Brain microvascular endothelial cell (primary cell): ENCODE measurements at regions not wholly inside any gene's neighbourhood (a gene's known extent, or its start where the extent isn't known, plus 50 kb on each side); places are given as distances from the start of the nearest gene placed in this dataset.
"Not testable (repeated sequence)": the region's sequence is repeated elsewhere in the genome, so short reads cannot be mapped to it uniquely, and the experiment has no call there.

ENCODE experiments used
- DNase-seq: peaks from one replicate; pipeline ENCODE4 v3.0.0-alpha.2; 2020
- H3K27ac ChIP-seq: fragments of 250-450 bp; sonication (Bioruptor Pico); 2 replicates; pipeline ENCODE4 v1.5.1; 2020; ENCODE audit warnings: mild to moderate bottlenecking, moderate library complexity
- H3K27me3 ChIP-seq: fragments of 250-450 bp; sonication (Bioruptor Pico); replicated peaks from 2 replicates; pipeline ENCODE4 v1.5.1; 2020; ENCODE audit warnings: mild to moderate bottlenecking
- H3K36me3 ChIP-seq: fragments of 250-450 bp; sonication (Bioruptor Pico); replicated peaks from 2 replicates; pipeline ENCODE4 v1.5.1; 2020; ENCODE audit warnings: mild to moderate bottlenecking
- H3K4me3 ChIP-seq: 2 replicates; pipeline ENCODE4 v1.5.1; 2011; ENCODE audit warnings: low read depth, mild to moderate bottlenecking, control low read depth, low read length, moderate library complexity
- CTCF ChIP-seq: IDR thresholded peaks from 2 replicates; pipeline ENCODE4 v1.5.1; 2011; ENCODE audit warnings: low read depth, mild to moderate bottlenecking, moderate library complexity, low read length, control low read depth, inconsistent platforms; ENCODE audit errors: missing control alignments
- in situ Hi-C: cut with HindIII; loops from 2 replicates; pipeline ENCODE4 v1.10.0; 2017; ENCODE audit warnings: low sequenced_read_pairs, low pct_ligation_motif_present

GRCh38 chr14:99995700-99996356 lies 69.4 kb upstream of the EVL start:
- H3K27ac ChIP-seq, result no peak overlapping the region
- no peak overlapping the region for H3K4me3 ChIP-seq
- TF ChIP-seq CTCF, result peak; percentile 90
- H3K36me3 ChIP-seq, result no peaks in the 10 kb centered on the region
- DNase-seq, result peak; percentile 60
- in situ Hi-C loops, result no loop called here
- H3K27me3 ChIP-seq, result no peaks in the 10 kb centered on the region

- no peaks in the 10 kb centered on the region for H3K36me3 ChIP-seq
- H3K27ac ChIP-seq, result no peak overlapping the region
- DNase-seq, result no peak
- no peaks in the 10 kb centered on the region for H3K27me3 ChIP-seq
- no peak for TF ChIP-seq CTCF
- in situ Hi-C loops, result no loop called here
- no peak overlapping the region for H3K4me3 ChIP-seq
These were observed 68.2 kb upstream of the EVL start for GRCh38 chr14:99996951-99997571.

- H3K27ac ChIP-seq, DNase-seq, H3K27me3 ChIP-seq, in situ Hi-C loops, H3K36me3 ChIP-seq, H3K4me3 ChIP-seq: not testable (repeated sequence)
These were observed 64.8 kb upstream of the EVL start for GRCh38 chr14:100000398-100000797.

- in situ Hi-C loops, result no loop called here
- H3K27me3 ChIP-seq, result no peaks in the 10 kb centered on the region
- no peak overlapping the region for H3K4me3 ChIP-seq
- no peaks in the 10 kb centered on the region for H3K36me3 ChIP-seq
- TF ChIP-seq CTCF, result no peak
- DNase-seq, result no peak
- no peak overlapping the region for H3K27ac ChIP-seq
These were observed 60.8 kb upstream of the EVL start for GRCh38 chr14:100004392-100004791.

GRCh38 chr14:100007254-100007653 lies 58.0 kb upstream of the EVL start:
- in situ Hi-C loops, result no loop called here
- H3K36me3 ChIP-seq, result no peaks in the 10 kb centered on the region

GRCh38 chr14:100009802-100010201 lies 55.4 kb upstream of the EVL start:
- H3K27ac ChIP-seq, DNase-seq, H3K4me3 ChIP-seq, in situ Hi-C loops, H3K27me3 ChIP-seq, H3K36me3 ChIP-seq: not testable (repeated sequence)

More at GRCh38 chr14:100007254-100007653, 58.0 kb upstream of the EVL start:
- no peak for DNase-seq
- no peak overlapping the region for H3K27ac ChIP-seq
- H3K27me3 ChIP-seq, result no peaks in the 10 kb centered on the region
- no peak for TF ChIP-seq CTCF
- H3K4me3 ChIP-seq, result no peak overlapping the region

GRCh38 chr14:100010679-100011078 lies 54.5 kb upstream of the EVL start:
- Histone ChIP-seq H3K36me3 (no peaks in the 10 kb centered on the region), H3K27me3 (no peaks in the 10 kb centered on the region), H3K27ac (no peak overlapping the region), H3K4me3 (no peak overlapping the region)
- DNase-seq, result no peak
- no peak for TF ChIP-seq CTCF
- in situ Hi-C loops, result no loop called here
